ENCODE measurements at regions not wholly inside any gene's neighbourhood (a gene's known extent, or its start where the extent isn't known, plus 50 kb on each side); places are given as distances from the start of the nearest gene placed in this dataset.

- Histone ChIP-seq H3K9me3 (ENCODE audit: control insufficient read depth, insufficient read depth, low read depth, low read length) (no peaks in the 10 kb centered on the region), H3K4me1 (ENCODE audit: control insufficient read depth, extremely low read depth, insufficient read depth, low read length) (no peaks in the 10 kb centered on the region), H3K9ac (ENCODE audit: insufficient read depth, low read length) (no peak overlapping the region), H3K79me2 (ENCODE audit: control insufficient read depth, insufficient read depth, low read length) (no peaks in the 10 kb centered on the region), H3K36me3 (ENCODE audit: control insufficient read depth, insufficient read depth, low read length) (no peaks in the 10 kb centered on the region), H2AFZ (ENCODE audit: low read length) (no peak overlapping the region), H4K20me1 (ENCODE audit: control insufficient read depth, extremely low read depth, insufficient read depth, low read length) (no peaks in the 10 kb centered on the region), H3K4me2 (ENCODE audit: extremely low read depth, insufficient read depth, low read length) (no peak overlapping the region), H3K4me3 (replicated peaks in 1 of 4; ENCODE audit: control extremely low read depth in 1 of 4, insufficient read depth in 1 of 4, low read depth in 3 of 4, low read length in 4 of 4) (no peak overlapping the region), H3K27me3 (ENCODE audit: control insufficient read depth, insufficient read depth, low read length) (no peaks in the 10 kb centered on the region), H3K27ac (ENCODE audit: insufficient read depth, low read length) (no peak overlapping the region)
- no peak for DNase-seq (ENCODE audit: low read depth in 2 of 2)
- TF ChIP-seq EZH2 (IDR thresholded peaks at IDR 0.05; ENCODE audit: low read length, missing control alignments) (no peak), CTCF (conservative IDR thresholded peaks at IDR 0.05 in 1 of 2, IDR thresholded peaks at IDR 0.05 in 1 of 2; ENCODE audit: low read depth in 1 of 2, low read length in 2 of 2) (no peak)
These were observed 296.5 kb upstream of the THSD7B start for GRCh38 chr2:136468799-136469369.

- H3K9me3 ChIP-seq (ENCODE audit: control insufficient read depth, insufficient read depth, low read depth, low read length), result no peaks in the 10 kb centered on the region
- no peak for DNase-seq (ENCODE audit: low read depth in 2 of 2)
- H3K27ac ChIP-seq (ENCODE audit: insufficient read depth, low read length), result no peak overlapping the region
- no peak overlapping the region for H3K4me3 ChIP-seq (replicated peaks in 1 of 4; ENCODE audit: control extremely low read depth in 1 of 4, insufficient read depth in 1 of 4, low read depth in 3 of 4, low read length in 4 of 4)
- no peaks in the 10 kb centered on the region for H3K36me3 ChIP-seq (ENCODE audit: control insufficient read depth, insufficient read depth, low read length)
- H4K20me1 ChIP-seq (ENCODE audit: control insufficient read depth, extremely low read depth, insufficient read depth, low read length), result no peaks in the 10 kb centered on the region
- no peak overlapping the region for H3K9ac ChIP-seq (ENCODE audit: insufficient read depth, low read length)
- no peak overlapping the region for H2AFZ ChIP-seq (ENCODE audit: low read length)
- H3K79me2 ChIP-seq (ENCODE audit: control insufficient read depth, insufficient read depth, low read length), result no peaks in the 10 kb centered on the region
- TF ChIP-seq CTCF (conservative IDR thresholded peaks at IDR 0.05 in 1 of 2, IDR thresholded peaks at IDR 0.05 in 1 of 2; ENCODE audit: low read depth in 1 of 2, low read length in 2 of 2), result no peak
- no peak for TF ChIP-seq EZH2 (IDR thresholded peaks at IDR 0.05; ENCODE audit: low read length, missing control alignments)
- no peaks in the 10 kb centered on the region for H3K27me3 ChIP-seq (ENCODE audit: control insufficient read depth, insufficient read depth, low read length)
- no peak overlapping the region for H3K4me2 ChIP-seq (ENCODE audit: extremely low read depth, insufficient read depth, low read length)
- H3K4me1 ChIP-seq (ENCODE audit: control insufficient read depth, extremely low read depth, insufficient read depth, low read length), result no peaks in the 10 kb centered on the region
These were observed 312.8 kb upstream of the THSD7B start for GRCh38 chr2:136452528-136452927.

GRCh38 chr2:136448986-136449780 lies 316.2 kb upstream of the THSD7B start:
- Histone ChIP-seq H3K4me3 (replicated peaks in 1 of 4; ENCODE audit: control extremely low read depth in 1 of 4, insufficient read depth in 1 of 4, low read depth in 3 of 4, low read length in 4 of 4) (no peak overlapping the region), H2AFZ (ENCODE audit: low read length) (no peak overlapping the region), H3K4me2 (ENCODE audit: extremely low read depth, insufficient read depth, low read length) (no peak overlapping the region), H3K36me3 (ENCODE audit: control insufficient read depth, insufficient read depth, low read length) (no peaks in the 10 kb centered on the region), H4K20me1 (ENCODE audit: control insufficient read depth, extremely low read depth, insufficient read depth, low read length) (no peaks in the 10 kb centered on the region), H3K4me1 (ENCODE audit: control insufficient read depth, extremely low read depth, insufficient read depth, low read length) (no peaks in the 10 kb centered on the region), H3K27me3 (ENCODE audit: control insufficient read depth, insufficient read depth, low read length) (no peaks in the 10 kb centered on the region), H3K9me3 (ENCODE audit: control insufficient read depth, insufficient read depth, low read depth, low read length) (no peaks in the 10 kb centered on the region), H3K79me2 (ENCODE audit: control insufficient read depth, insufficient read depth, low read length) (no peaks in the 10 kb centered on the region), H3K27ac (ENCODE audit: insufficient read depth, low read length) (no peak overlapping the region), H3K9ac (ENCODE audit: insufficient read depth, low read length) (no peak overlapping the region)
- TF ChIP-seq CTCF (conservative IDR thresholded peaks at IDR 0.05 in 1 of 2, IDR thresholded peaks at IDR 0.05 in 1 of 2; ENCODE audit: low read depth in 1 of 2, low read length in 2 of 2) (no peak), EZH2 (IDR thresholded peaks at IDR 0.05; ENCODE audit: low read length, missing control alignments) (no peak)
- no peak for DNase-seq (ENCODE audit: low read depth in 2 of 2)
